Amygdala (tissue), 56 donors: ENCODE measurements at regions not wholly inside any gene's neighbourhood (a gene's known extent, or its start where the extent isn't known, plus 50 kb on each side); places are given as distances from the start of the nearest gene placed in this dataset.

Source experiments
- DNase-seq, 56 donors: peaks; one replicate each; lab custom pipeline; 2025; lab: John Stamatoyannopoulos, UW

GRCh38 chr11:44446996-44447771 lies 118.3 kb upstream of the CD82 start:
- DNase-seq, result no peak

- DNase-seq, result no peak
These were observed 115.0 kb upstream of the CD82 start for GRCh38 chr11:44450295-44450932.

GRCh38 chr11:44451706-44452105 lies 113.8 kb upstream of the CD82 start:
- no peak for DNase-seq

GRCh38 chr11:44452827-44453572 lies 112.5 kb upstream of the CD82 start:
- DNase-seq, result no peak

GRCh38 chr11:44453871-44454270 lies 111.6 kb upstream of the CD82 start:
- no peak for DNase-seq

GRCh38 chr11:44454666-44455065 lies 110.8 kb upstream of the CD82 start:
- no peak for DNase-seq

GRCh38 chr11:44456544-44457300 lies 108.7 kb upstream of the CD82 start:
- peak in 2 of 56 donors; percentile 5 to 22 for DNase-seq

- no peak for DNase-seq
These were observed 107.6 kb upstream of the CD82 start for GRCh38 chr11:44457862-44458261.

- no peak for DNase-seq
These were observed 101.7 kb upstream of the CD82 start for GRCh38 chr11:44463751-44464150.

GRCh38 chr11:44464741-44465140 lies 100.7 kb upstream of the CD82 start:
- no peak for DNase-seq

- peak in 1 of 56 donors; percentile 18 for DNase-seq
These were observed 98.8 kb upstream of the CD82 start for GRCh38 chr11:44466531-44467205.

- DNase-seq, result no peak
These were observed 98.0 kb upstream of the CD82 start for GRCh38 chr11:44467413-44467812.

- no peak for DNase-seq
These were observed 97.5 kb upstream of the CD82 start for GRCh38 chr11:44467931-44468330.

GRCh38 chr11:44468345-44468988 lies 97.0 kb upstream of the CD82 start:
- no peak for DNase-seq

- no peak for DNase-seq
These were observed 96.1 kb upstream of the CD82 start for GRCh38 chr11:44469412-44469811.

- DNase-seq, result no peak
These were observed 94.6 kb upstream of the CD82 start for GRCh38 chr11:44470854-44471253.

- no peak for DNase-seq
These were observed 93.9 kb upstream of the CD82 start for GRCh38 chr11:44471603-44472002.

GRCh38 chr11:44472916-44473315 lies 92.5 kb upstream of the CD82 start:
- no peak for DNase-seq

GRCh38 chr11:44474702-44475101 lies 90.8 kb upstream of the CD82 start:
- DNase-seq, result no peak
